GM12891 (cell line): ENCODE measurements at regions not wholly inside any gene's neighbourhood (a gene's known extent, or its start where the extent isn't known, plus 50 kb on each side); places are given as distances from the start of the nearest gene placed in this dataset.

Experiments used
- DNase-seq: peaks from one replicate; pipeline ENCODE4 v3.0.0; 2011; ENCODE audit warnings: low spot score; ENCODE audit not compliant: insufficient read length
- FAIRE-seq: peaks from 2 replicates; lab custom pipeline; 2011; peaks lifted over from hg19 to GRCh38; lab: Jason Lieb, UNC
- PAX5 ChIP-seq: IDR thresholded peaks from 2 replicates; pipeline ENCODE4 v1.6.1; 2011; ENCODE audit warnings: low read length, moderate library complexity, mild to moderate bottlenecking; ENCODE audit not compliant: insufficient read depth, severe bottlenecking
- POLR2A ChIP-seq: IDR thresholded peaks from 2 replicates; pipeline ENCODE4 v1.6.1; 2011; ENCODE audit warnings: low read depth, low read length, control low read depth
- POLR2AphosphoS5 ChIP-seq: IDR thresholded peaks from 2 replicates; pipeline ENCODE4 v1.6.1; 2011; ENCODE audit warnings: low read depth, low read length, control low read depth
- POU2F2 ChIP-seq: IDR thresholded peaks from 2 replicates; pipeline ENCODE4 v1.6.1; 2011; ENCODE audit warnings: low read depth, mild to moderate bottlenecking, control low read depth, low read length, moderate library complexity
- SPI1 ChIP-seq: IDR thresholded peaks from 2 replicates; pipeline ENCODE4 v1.6.1; 2011; ENCODE audit warnings: low read depth, low read length, control low read depth
- TAF1 ChIP-seq: IDR thresholded peaks from 2 replicates; pipeline ENCODE4 v1.6.1; 2011; ENCODE audit warnings: low read depth, low read length, control low read depth

DNA sequence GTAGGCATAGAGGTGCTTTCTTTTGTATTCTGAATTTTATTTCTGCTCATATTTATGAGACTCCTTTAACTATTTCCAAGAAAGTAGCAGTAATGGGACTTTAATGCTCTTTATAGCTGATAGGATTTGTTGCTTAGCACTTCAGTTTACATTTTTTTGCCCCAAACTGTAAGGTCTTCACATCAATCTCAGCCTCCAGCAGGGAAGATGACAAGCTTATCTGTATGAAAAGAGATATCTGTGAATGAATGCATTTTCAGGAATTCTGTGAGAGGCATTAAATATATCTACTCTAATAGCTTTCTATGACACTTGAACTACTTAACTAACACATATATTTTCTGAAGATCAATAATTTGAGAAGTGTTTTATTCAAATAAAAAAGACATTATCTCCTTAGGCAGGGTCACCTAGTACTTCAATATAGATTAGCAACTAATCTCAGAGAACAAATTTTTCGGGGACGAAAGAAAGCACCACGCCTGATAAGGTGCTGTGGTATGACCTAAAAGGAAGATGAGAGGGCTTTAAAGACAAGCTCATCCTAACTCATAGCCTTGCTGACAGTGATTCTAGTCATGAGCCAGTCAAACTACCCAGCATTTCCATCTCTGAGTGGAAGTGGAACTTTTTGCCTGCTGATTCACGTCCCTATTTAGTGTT, 766.1 kb upstream of the CNTNAP5 start:
- no peak for TF ChIP-seq TAF1
- FAIRE-seq = no peak
- no peak for DNase-seq

DNA sequence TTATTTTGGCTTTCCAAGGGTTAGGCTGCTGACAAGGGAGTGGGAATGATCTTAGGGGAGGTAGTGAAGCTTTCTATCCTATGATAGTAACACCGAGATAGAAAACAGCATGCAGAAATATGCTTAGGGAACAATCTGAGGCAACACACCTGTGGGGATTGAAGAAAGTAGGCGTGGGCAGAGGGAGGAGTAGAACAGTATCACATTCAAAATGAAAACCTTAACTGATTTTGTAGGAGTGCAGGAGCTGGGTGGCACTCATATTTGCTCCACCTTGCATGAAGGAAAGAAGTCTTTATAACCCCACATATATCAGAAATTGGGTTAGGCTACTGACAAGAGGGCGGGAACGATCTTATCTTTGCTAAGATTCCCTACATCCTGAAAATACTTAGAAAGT, 762.2 kb upstream of the CNTNAP5 start:
- no peak for DNase-seq
- no peak for TF ChIP-seq TAF1
- TF ChIP-seq POU2F2 = no peak
- no peak for TF ChIP-seq POLR2A
- TF ChIP-seq POLR2AphosphoS5 = no peak
- TF ChIP-seq SPI1 = no peak
- TF ChIP-seq PAX5 = no peak
- FAIRE-seq = no peak

DNA sequence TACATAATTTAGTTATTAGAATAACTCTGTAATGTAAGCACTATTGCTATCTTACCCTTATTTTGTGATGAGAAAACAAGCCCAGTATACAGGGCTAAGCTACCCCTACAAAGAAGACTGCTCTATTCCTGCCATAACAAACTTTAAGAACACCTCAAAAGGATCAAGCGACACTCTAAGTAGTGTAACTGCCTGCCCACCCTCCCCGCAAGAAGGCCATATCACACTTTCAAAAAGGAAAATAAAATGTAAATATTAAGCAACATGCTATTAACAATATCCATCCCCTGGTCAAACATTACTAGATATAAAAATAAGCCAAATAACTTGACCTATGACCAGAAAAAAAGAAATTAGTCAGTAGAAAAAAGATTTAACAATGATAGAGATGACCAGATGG, 741.7 kb upstream of the CNTNAP5 start:
- TF ChIP-seq POLR2A (no peak), POLR2AphosphoS5 (no peak), SPI1 (no peak), PAX5 (no peak), POU2F2 (no peak), TAF1 (no peak)
- DNase-seq = no peak
- FAIRE-seq = no peak

DNA sequence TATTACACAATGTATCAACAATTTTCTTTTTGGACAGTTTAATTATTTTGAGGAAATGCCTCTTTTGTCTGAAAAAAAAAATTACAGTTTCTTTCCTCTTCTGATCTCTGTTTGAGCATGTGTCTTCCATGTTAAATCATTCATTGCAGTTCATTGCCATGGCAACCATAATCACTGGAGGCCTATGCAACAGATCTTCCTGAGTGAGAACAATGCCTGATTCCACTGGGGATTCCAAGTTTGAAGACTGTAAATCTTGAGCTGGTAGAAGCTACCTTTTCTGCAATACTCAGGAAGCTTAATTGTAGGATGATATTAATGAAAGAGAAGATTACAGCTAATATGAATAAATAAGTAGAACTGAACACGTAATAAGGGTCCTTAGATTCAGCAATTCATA, 721.4 kb upstream of the CNTNAP5 start:
- TF ChIP-seq POU2F2 = no peak
- no peak for TF ChIP-seq POLR2AphosphoS5
- no peak for TF ChIP-seq POLR2A
- TF ChIP-seq PAX5 = no peak
- no peak for TF ChIP-seq SPI1
- no peak for TF ChIP-seq TAF1
- DNase-seq = no peak
- FAIRE-seq = no peak
